Loucy (cell line): ENCODE measurements at regions not wholly inside any gene's neighbourhood (a gene's known extent, or its start where the extent isn't known, plus 50 kb on each side); places are given as distances from the start of the nearest gene placed in this dataset.

Source experiments
- CTCF ChIP-seq: fragments of 200-600 bp; sonication (generic); conservative IDR thresholded peaks from 2 replicates; pipeline ENCODE4 v1.5.1; 2014; ENCODE audit warnings: mild to moderate bottlenecking, antibody characterized with exemption, low read length
- EZH2phosphoT487 ChIP-seq: fragments of 200-600 bp; IDR thresholded peaks from 2 replicates; pipeline ENCODE4 v1.6.1; 2018; ENCODE audit warnings: antibody characterized with exemption, mild to moderate bottlenecking, moderate library complexity, borderline replicate concordance

- no peak for TF ChIP-seq EZH2phosphoT487
- no peak for TF ChIP-seq CTCF
Observed at GRCh38 chr2:150639383-150639782, 151.9 kb upstream of the RND3 start.
